Stimulated activated CD4-positive, alpha-beta T cell treated with anti-CD3 and anti-CD28 coated beads, Interleukin-4, amount 100 ng/mL, for 48 hours (primary cell): ENCODE measurements at regions not wholly inside any gene's neighbourhood (a gene's known extent, or its start where the extent isn't known, plus 50 kb on each side); places are given as distances from the start of the nearest gene placed in this dataset.
"Not testable (repeated sequence)": the region's sequence is repeated elsewhere in the genome, so short reads cannot be mapped to it uniquely, and the experiment has no call there.

Experiments
- DNase-seq, 2 donors: peaks; one replicate each; pipeline ENCODE4 v3.0.0-alpha.2; 2020; ENCODE audit warnings: low read depth in 2 of 2

- DNase-seq = no peak
Measured at GRCh38 chr18:47728921-47729320, 201.5 kb downstream of the SMAD2 start.

DNA sequence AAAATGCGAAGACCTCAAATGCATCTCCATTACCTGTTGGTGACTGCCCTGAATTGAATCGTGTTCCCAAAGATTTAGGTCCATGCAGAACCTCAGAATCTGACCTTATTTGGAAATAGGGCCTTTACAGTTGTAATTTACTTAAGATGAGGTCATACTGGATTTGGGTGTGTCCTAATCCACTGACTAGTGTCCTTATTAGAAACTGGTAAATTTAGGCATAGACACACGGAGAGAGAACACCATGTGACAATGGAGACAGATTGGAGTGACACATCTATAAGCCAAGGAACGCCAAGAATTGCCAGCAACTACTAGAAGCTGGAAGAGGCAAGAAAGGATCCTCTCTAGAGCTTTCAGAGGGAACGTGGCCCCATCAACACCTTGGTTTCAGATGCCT lies 203.1 kb downstream of the SMAD2 start:
- no peak for DNase-seq

DNA sequence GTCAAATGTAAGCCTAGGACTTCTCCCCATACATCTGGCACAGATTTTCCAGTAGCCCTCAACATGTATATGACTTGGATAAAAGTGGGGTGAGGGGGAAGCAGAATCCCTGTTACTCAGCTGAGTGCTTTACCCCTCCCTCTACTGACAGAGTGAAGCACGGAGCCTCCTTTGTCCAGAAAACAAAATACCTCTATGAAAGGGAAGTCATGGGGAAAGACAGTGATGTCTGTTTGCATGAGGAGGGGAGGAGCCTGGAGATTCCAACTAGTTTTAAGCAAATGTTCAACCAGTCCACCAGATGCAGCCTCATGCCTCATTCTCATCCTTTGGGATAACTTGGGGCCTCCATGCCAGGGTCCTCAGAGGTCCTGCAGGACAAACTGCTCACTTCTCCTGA lies 203.9 kb downstream of the SMAD2 start:
- no peak for DNase-seq

- no peak for DNase-seq
Measured at GRCh38 chr18:47725656-47726055, 204.8 kb downstream of the SMAD2 start.

- no peak for DNase-seq
Measured at GRCh38 chr18:47724186-47724975, 206.1 kb downstream of the SMAD2 start.

- DNase-seq = no peak
Measured at GRCh38 chr18:47721876-47722275, 208.6 kb downstream of the SMAD2 start.

DNA sequence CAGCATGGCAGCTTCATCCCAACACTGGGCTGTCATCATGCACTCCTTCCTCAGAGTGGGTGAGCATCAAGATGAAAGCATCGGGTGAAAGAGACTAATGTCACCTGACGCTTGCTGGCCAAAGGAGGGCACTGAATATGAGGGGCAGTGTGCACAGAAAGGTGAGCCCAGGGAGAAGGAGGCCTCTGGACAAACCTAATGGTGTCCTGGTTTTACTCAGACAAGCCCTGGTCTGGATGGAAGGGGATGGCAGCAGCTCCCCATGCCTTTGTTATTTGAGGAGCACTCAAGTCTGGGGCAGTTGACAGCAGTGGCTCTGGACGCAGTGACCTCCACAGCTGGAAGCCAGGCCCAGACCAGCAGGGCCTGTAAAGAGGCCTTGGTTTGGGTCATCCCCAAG lies 209.7 kb downstream of the SMAD2 start:
- DNase-seq = no peak

DNA sequence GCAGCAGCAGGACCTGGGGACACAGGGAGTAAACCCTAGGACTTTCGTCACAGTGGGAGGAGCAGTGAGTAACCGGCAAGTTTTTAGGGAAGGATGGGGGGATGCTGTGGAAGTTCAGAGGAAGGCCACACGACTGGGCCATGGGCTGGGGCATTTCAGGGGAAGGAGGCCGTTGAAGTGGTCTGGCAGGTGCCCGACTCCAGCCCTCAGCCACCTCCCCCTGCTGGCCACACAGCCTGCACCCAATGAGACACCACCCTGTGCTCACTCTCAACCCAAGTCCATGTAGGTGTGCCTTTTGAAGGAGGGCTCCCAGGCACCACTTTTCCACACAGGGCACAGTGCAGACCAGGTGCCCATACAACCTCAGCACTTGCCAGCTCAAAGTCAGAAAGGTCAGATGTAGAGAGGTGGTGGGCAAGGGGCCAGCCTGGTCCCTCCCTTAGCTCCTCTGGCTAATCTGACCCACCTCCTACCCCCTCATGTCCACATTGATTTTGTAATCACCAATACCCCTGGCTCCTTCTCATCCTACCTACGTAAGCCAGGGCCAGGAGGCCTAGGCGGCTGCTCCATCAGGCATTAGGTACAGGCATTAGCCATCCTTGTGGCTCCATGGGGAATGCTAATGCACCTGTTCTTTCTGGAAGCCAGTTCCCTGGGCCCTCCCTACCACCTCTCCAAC lies 211.2 kb downstream of the SMAD2 start:
- no peak for DNase-seq

- no peak for DNase-seq
Measured at GRCh38 chr18:47718646-47719045, 211.8 kb downstream of the SMAD2 start.

GRCh38 chr18:47717257-47717656 lies 213.2 kb downstream of the SMAD2 start:
- DNase-seq = no peak

DNA sequence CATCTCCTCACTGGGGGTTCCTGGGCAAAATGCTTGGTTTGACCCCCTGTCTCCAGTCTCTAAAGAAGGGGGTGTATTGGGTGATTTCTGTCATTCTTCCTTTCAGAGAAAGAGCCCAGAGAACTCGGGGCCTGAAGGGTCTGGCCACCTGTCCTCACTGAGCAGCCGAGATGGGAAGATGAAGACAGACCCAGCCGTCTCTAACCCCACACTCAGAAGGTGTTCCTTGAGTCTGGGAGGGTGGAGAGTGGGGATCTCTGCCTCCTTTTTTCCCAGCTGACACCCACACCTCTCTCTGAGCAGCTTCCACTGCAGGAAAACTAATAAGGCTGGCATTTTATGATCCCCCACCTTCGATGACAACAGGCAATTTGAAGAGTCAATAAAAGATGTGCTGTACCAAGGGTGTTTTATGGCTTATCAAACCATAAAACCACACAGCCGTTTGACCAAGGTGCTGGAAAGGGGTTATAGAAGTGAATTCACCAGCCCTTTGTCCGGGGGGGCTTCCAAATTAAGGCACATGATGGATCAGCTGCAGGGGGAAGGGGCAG lies 213.8 kb downstream of the SMAD2 start:
- no peak for DNase-seq

DNA sequence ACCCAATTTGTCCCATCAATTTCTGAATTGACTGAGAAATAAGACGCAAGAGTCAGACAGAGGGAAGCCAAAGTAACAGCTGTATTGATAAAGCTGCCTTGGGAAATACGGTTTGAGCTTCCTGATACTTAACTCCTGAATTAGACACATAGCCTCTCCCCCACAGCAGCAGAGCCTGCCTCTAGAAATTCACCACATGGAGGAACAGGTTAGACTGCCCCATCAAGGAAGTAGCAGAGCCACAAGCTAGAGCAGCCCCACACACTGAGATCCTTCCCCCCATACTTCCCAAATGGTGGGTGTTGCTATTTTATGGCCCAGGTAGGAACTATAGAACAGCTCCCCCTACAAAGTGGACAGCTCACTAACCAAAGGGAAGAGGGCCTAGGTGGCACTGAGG lies 220.0 kb downstream of the SMAD2 start:
- no peak for DNase-seq

DNA sequence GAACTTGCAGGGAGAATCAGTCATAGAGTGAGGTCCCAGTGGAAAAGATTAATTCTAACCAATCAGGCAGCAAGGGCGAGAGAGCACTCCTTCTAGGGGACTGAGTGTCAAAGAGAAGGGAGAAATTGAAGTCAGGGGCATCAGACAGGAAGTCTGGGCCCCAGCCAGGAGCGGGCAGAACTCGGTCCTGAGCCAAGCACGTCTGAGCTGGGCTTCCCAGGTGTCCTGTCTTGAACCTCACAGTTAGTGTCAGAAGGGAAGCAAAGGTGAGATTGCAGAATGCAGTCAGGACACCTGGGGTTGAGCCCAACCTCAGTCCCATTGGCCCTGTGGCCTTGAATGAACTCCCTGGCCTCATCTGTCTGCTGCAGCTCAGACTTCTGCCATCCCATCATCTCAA lies 220.9 kb downstream of the SMAD2 start:
- no peak for DNase-seq

- DNase-seq = no peak
Measured at GRCh38 chr18:47708206-47708605, 222.3 kb downstream of the SMAD2 start.

- no peak for DNase-seq
Measured at GRCh38 chr18:47701134-47701533, 229.3 kb downstream of the SMAD2 start.

GRCh38 chr18:47696870-47697269 lies 233.6 kb downstream of the SMAD2 start:
- DNase-seq = no peak

DNA sequence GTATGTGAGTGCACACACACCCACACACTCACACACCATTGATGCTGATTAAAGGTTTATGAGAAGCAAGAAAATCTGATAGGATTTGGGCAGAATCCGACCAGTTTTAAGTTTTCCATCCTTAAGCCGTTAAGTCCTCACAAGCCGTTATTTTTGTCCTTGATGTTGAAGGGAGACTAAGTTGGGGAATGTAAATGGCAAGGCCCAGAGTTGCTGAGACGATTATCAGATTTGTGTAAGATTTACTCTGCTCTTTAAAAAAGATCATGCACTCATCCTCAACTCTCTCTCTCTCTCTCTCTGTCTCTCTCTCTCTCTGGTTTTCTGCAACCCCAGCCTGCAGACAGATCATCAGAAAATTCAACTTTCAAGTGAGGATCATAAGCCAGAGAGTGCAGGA lies 238.8 kb downstream of the SMAD2 start:
- DNase-seq = no peak

DNA sequence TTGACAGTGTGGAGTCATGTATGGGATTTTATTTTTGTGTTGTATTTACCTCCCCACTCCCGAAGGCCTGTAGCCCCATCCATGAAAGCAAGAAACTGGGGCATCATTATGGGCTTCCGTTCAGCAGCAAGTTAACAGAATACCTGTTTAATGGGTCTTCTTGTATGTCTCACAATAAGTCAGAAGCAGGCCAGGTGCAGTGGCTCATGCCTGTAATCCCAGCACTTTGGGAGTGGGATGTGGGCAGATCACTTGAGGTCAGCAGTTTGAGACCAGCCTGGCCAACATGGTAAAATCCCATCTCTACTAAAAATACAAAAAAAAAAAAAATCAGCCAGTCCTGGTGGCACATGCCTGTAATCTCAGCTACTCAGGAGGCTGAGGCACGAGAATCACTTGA lies 239.7 kb downstream of the SMAD2 start:
- DNase-seq = not testable (repeated sequence)

GRCh38 chr18:47689371-47689770 lies 241.1 kb downstream of the SMAD2 start:
- no peak for DNase-seq

GRCh38 chr18:47686806-47687205 lies 243.7 kb downstream of the SMAD2 start:
- DNase-seq = no peak

DNA sequence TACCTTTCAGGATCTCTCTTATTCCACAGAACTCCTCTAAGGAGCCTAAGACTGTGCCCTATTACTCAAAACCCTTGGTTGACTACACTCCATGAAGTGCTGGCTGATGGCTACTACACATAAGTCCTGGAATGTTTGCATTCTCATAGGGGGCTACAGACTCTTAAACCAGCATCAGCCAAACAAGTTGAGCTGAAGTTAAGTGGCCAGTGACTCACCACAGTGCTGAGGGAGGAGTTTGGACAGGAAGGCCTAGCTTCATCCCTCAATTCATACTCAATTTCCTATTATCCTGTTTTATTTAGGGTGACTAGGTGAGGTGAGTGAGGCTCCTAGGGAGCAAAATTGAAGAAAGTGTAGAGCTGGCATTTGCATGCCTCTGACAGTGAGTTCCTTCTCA lies 246.7 kb downstream of the SMAD2 start:
- DNase-seq = no peak

DNA sequence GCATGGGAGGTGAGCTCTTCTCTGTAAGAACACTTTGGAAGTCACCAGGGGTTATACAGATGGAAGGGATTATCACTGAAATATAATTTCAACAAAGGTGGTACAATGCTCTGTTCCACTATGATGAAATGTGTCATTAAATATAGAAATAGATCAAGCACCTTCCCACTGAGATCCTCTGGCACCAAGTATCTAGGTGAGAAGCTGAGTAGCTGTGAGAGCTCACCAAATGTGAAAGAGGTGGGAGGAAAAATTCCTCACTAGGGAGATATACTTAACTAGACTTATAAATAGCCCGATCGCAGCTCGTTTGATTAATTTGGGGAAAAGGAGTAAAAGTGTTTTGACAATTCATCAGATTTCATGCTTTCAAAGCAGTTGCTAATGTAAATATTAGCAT lies 247.6 kb downstream of the SMAD2 start:
- no peak for DNase-seq

GRCh38 chr18:47680488-47680887 lies 250.0 kb downstream of the SMAD2 start:
- no peak for DNase-seq
